Ovary (tissue), 3 donors: ENCODE measurements at regions not wholly inside any gene's neighbourhood (a gene's known extent, or its start where the extent isn't known, plus 50 kb on each side); places are given as distances from the start of the nearest gene placed in this dataset.

Experiments
- POLR2A ChIP-seq: fragments of 450-650 bp; IDR thresholded peaks from one replicate; pipeline ENCODE4 v1.6.1; 2017; ENCODE audit warnings: antibody characterized with exemption, mild to moderate bottlenecking, moderate library complexity
- TF ChIP-seq, protein P1 (sequence below), 3 donors: fragments of 450-650 bp in 2 of 3; fragments of 200-600 bp in 1 of 3; IDR thresholded peaks; one replicate each; pipeline versions ENCODE4 v1.5.1 to v1.8.0; 2016 to 2022; ENCODE audit warnings: antibody characterized with exemption in 3 of 3, mild to moderate bottlenecking in 1 of 3
- donor health status: DM: no; HTN: no; CAD: no.

DNA sequence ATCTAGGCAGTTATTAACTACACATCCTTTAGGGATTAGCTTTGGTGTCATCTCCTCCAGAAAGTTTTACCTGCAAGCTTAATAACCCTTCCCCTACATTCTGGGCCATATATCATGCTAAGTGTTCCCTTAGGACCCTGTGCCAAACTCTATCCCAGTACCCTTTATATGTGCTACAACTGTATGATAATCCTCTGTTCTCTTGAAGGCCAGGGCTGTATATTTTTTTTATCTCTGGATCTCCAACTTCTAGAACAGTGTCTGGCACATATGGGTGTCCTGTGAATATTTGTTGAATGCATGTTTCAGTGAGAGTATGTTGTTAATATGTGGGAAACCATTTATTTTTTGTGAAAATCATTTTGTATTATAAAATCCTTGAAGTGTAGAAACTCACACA lies 106.7 kb downstream of the PPM1A start:
- TF ChIP-seq, protein P1, sequence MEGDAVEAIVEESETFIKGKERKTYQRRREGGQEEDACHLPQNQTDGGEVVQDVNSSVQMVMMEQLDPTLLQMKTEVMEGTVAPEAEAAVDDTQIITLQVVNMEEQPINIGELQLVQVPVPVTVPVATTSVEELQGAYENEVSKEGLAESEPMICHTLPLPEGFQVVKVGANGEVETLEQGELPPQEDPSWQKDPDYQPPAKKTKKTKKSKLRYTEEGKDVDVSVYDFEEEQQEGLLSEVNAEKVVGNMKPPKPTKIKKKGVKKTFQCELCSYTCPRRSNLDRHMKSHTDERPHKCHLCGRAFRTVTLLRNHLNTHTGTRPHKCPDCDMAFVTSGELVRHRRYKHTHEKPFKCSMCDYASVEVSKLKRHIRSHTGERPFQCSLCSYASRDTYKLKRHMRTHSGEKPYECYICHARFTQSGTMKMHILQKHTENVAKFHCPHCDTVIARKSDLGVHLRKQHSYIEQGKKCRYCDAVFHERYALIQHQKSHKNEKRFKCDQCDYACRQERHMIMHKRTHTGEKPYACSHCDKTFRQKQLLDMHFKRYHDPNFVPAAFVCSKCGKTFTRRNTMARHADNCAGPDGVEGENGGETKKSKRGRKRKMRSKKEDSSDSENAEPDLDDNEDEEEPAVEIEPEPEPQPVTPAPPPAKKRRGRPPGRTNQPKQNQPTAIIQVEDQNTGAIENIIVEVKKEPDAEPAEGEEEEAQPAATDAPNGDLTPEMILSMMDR (IDR thresholded peaks at IDR 0.05): no peak
- no peak for TF ChIP-seq POLR2A
